SK-N-SH treated with all-trans-retinoic acid at 6 μM for 48 hours (cell line): ENCODE measurements at regions not wholly inside any gene's neighbourhood (a gene's known extent, or its start where the extent isn't known, plus 50 kb on each side); places are given as distances from the start of the nearest gene placed in this dataset.

Experiments
- ATAC-seq: fragments of 200-7000 bp; cut with Tn5 transposase; 3 replicates; pipeline ENCODE4 v1.9.1; 2020; ENCODE audit warnings: mild to moderate bottlenecking, moderate library complexity
- ARNTL ChIP-seq: fragments of 450-650 bp; formaldehyde crosslinking; IDR thresholded peaks from 2 replicates; pipeline ENCODE4 v1.5.0; 2020; ENCODE audit warnings: low read depth, mild to moderate bottlenecking, moderate library complexity, borderline replicate concordance
- BACH2 ChIP-seq: fragments of 250-450 bp; sonication (Bioruptor Pico); IDR thresholded peaks from 2 replicates; pipeline ENCODE4 v1.9.0; 2021; ENCODE audit warnings: mild to moderate bottlenecking, borderline replicate concordance
- CSDC2 ChIP-seq: fragments of 250-450 bp; sonication (Bioruptor Pico); IDR thresholded peaks from 2 replicates; pipeline ENCODE4 v1.5.0; 2020; ENCODE audit warnings: mild to moderate bottlenecking, moderate library complexity
- CSRNP3 ChIP-seq: fragments of 250-450 bp; sonication (Bioruptor Pico); IDR thresholded peaks from 2 replicates; pipeline ENCODE4 v1.5.1; 2021; ENCODE audit warnings: mild to moderate bottlenecking, moderate library complexity
- GLIS3 ChIP-seq: fragments of 250-450 bp; sonication (Bioruptor Pico); IDR thresholded peaks from 2 replicates; pipeline ENCODE4 v1.5.0; 2020; ENCODE audit warnings: mild to moderate bottlenecking, moderate library complexity
- ISL1 ChIP-seq: fragments of 250-450 bp; sonication (Bioruptor Pico); IDR thresholded peaks from 2 replicates; pipeline ENCODE4 v2.1.2; 2022; ENCODE audit warnings: mild to moderate bottlenecking, moderate library complexity
- OSR1 ChIP-seq: fragments of 250-450 bp; sonication (Bioruptor Pico); IDR thresholded peaks from 2 replicates; pipeline ENCODE4 v1.8.0; 2022; ENCODE audit warnings: moderate library complexity, mild to moderate bottlenecking, inconsistent platforms
- PATZ1 ChIP-seq: fragments of 250-450 bp; sonication (Bioruptor Pico); IDR thresholded peaks from 2 replicates; pipeline ENCODE4 v1.8.0; 2020; ENCODE audit warnings: mild to moderate bottlenecking, moderate library complexity, borderline replicate concordance
- POU6F1 ChIP-seq: fragments of 250-450 bp; sonication (Bioruptor Pico); IDR thresholded peaks from 2 replicates; pipeline ENCODE4 v1.8.0; 2021; ENCODE audit warnings: low read depth, mild to moderate bottlenecking, moderate library complexity, borderline replicate concordance
- PPARA ChIP-seq: fragments of 250-450 bp; sonication (Bioruptor Pico); IDR thresholded peaks from 2 replicates; pipeline ENCODE4 v1.5.0; 2020; ENCODE audit warnings: mild to moderate bottlenecking, borderline replicate concordance
- RARB ChIP-seq: fragments of 250-450 bp; sonication (Bioruptor Pico); IDR thresholded peaks from 2 replicates; pipeline ENCODE4 v1.8.0; 2021; ENCODE audit warnings: mild to moderate bottlenecking, moderate library complexity
- SNAI2 ChIP-seq: fragments of 250-450 bp; sonication (Bioruptor Pico); IDR thresholded peaks from 2 replicates; pipeline ENCODE4 v1.5.0; 2020; ENCODE audit warnings: mild to moderate bottlenecking, moderate library complexity
- TCF4 ChIP-seq: fragments of 250-450 bp; sonication (Bioruptor Pico); IDR thresholded peaks from 2 replicates; pipeline ENCODE4 v1.8.0; 2021; ENCODE audit warnings: mild to moderate bottlenecking, moderate library complexity, borderline replicate concordance
- TOX ChIP-seq: fragments of 250-450 bp; sonication (Bioruptor Pico); IDR thresholded peaks from 2 replicates; pipeline ENCODE4 v1.8.0; 2021; ENCODE audit warnings: mild to moderate bottlenecking, moderate library complexity, borderline replicate concordance
- ZC3H10 ChIP-seq: fragments of 250-450 bp; sonication (Bioruptor Pico); IDR thresholded peaks from 2 replicates; pipeline ENCODE4 v1.5.1; 2021; ENCODE audit warnings: mild to moderate bottlenecking, moderate library complexity
- ZFP3 ChIP-seq: fragments of 250-450 bp; sonication (Bioruptor Pico); IDR thresholded peaks from 2 replicates; pipeline ENCODE4 v1.5.0; 2020; ENCODE audit warnings: mild to moderate bottlenecking, moderate library complexity
- ZFP30 ChIP-seq: fragments of 450-650 bp; formaldehyde crosslinking; IDR thresholded peaks from 2 replicates; pipeline ENCODE4 v1.5.0; 2022; ENCODE audit warnings: mild to moderate bottlenecking, moderate library complexity
- ZNF70 ChIP-seq: fragments of 450-650 bp; formaldehyde crosslinking; IDR thresholded peaks from 2 replicates; pipeline ENCODE4 v1.5.0; 2020; ENCODE audit warnings: mild to moderate bottlenecking, moderate library complexity
- ZNF8 ChIP-seq: fragments of 450-650 bp; formaldehyde crosslinking; IDR thresholded peaks from 2 replicates; pipeline ENCODE4 v1.5.0; 2020; ENCODE audit warnings: mild to moderate bottlenecking, moderate library complexity
- TF ChIP-seq, protein P1 (sequence below): fragments of 250-450 bp; sonication (Bioruptor Pico); IDR thresholded peaks from 2 replicates; pipeline ENCODE4 v1.5.0; 2020; ENCODE audit warnings: mild to moderate bottlenecking, moderate library complexity
- TF ChIP-seq, protein P2 (sequence below): fragments of 250-450 bp; sonication (Bioruptor Pico); IDR thresholded peaks from 2 replicates; pipeline ENCODE4 v1.5.1; 2020; ENCODE audit warnings: low read depth, mild to moderate bottlenecking, moderate library complexity

DNA sequence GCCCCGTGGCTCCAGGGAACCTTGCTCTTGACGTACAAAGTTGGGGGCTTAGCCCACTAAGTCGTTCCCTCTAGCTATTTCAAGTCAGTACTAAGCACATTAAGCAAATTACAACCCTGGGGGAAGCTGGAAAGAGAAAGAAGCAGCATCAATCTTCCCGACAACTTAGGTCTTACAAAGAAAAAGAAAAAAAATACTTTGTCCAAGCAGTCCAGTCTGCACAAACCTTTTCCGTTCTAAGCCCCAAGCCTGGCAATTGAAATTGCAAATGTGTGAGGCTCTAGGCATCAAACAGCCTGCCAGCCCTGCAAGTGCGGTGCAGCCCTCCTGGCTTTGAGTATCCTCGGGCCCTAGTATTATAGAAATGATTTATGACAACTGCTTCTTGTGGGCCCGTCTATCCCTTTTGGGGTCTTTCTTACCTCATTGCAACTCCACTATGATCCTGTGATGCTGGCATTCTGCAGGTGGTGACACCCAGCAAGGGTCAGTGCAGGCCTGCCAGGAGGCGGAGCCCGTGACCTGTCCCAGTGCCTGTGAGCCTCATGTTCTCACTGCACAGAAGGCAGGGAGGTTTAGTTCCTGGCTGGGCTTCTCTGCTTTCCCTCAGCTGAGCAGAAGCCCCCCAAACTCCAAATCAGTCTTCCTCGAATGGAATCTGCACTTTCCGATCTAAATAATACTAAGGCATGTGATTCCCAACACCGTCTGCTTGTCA, 232.3 kb upstream of the IRX2 start:
- no peak for TF ChIP-seq PPARA
- no peak for TF ChIP-seq ISL1 (CRISPR knock-in tag)
- TF ChIP-seq ZNF8 (CRISPR knock-in tag), result no peak
- TF ChIP-seq GLIS3 (CRISPR knock-in tag), result no peak
- no peak for ATAC-seq

GRCh38 chr5:2981652-2982051, 230.2 kb upstream of the IRX2 start:
- TF ChIP-seq TCF4 (CRISPR knock-in tag) (no peak), ARNTL (no peak), RARB (CRISPR knock-in tag) (no peak), ISL1 (CRISPR knock-in tag) (no peak), ZC3H10 (no peak), ZFP3 (CRISPR knock-in tag) (no peak), ZNF70 (no peak), PATZ1 (CRISPR knock-in tag) (no peak), ZFP30 (CRISPR knock-in tag) (no peak), CSRNP3 (CRISPR knock-in tag) (no peak), POU6F1 (no peak), TOX (CRISPR knock-in tag) (no peak), OSR1 (CRISPR knock-in tag) (no peak), CSDC2 (CRISPR knock-in tag) (no peak), ZNF8 (CRISPR knock-in tag) (no peak), GLIS3 (CRISPR knock-in tag) (no peak), BACH2 (CRISPR knock-in tag) (no peak)
- TF ChIP-seq, protein P1, sequence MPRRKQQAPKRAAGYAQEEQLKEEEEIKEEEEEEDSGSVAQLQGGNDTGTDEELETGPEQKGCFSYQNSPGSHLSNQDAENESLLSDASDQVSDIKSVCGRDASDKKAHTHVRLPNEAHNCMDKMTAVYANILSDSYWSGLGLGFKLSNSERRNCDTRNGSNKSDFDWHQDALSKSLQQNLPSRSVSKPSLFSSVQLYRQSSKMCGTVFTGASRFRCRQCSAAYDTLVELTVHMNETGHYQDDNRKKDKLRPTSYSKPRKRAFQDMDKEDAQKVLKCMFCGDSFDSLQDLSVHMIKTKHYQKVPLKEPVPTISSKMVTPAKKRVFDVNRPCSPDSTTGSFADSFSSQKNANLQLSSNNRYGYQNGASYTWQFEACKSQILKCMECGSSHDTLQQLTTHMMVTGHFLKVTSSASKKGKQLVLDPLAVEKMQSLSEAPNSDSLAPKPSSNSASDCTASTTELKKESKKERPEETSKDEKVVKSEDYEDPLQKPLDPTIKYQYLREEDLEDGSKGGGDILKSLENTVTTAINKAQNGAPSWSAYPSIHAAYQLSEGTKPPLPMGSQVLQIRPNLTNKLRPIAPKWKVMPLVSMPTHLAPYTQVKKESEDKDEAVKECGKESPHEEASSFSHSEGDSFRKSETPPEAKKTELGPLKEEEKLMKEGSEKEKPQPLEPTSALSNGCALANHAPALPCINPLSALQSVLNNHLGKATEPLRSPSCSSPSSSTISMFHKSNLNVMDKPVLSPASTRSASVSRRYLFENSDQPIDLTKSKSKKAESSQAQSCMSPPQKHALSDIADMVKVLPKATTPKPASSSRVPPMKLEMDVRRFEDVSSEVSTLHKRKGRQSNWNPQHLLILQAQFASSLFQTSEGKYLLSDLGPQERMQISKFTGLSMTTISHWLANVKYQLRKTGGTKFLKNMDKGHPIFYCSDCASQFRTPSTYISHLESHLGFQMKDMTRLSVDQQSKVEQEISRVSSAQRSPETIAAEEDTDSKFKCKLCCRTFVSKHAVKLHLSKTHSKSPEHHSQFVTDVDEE, result no peak
- TF ChIP-seq, protein P2, sequence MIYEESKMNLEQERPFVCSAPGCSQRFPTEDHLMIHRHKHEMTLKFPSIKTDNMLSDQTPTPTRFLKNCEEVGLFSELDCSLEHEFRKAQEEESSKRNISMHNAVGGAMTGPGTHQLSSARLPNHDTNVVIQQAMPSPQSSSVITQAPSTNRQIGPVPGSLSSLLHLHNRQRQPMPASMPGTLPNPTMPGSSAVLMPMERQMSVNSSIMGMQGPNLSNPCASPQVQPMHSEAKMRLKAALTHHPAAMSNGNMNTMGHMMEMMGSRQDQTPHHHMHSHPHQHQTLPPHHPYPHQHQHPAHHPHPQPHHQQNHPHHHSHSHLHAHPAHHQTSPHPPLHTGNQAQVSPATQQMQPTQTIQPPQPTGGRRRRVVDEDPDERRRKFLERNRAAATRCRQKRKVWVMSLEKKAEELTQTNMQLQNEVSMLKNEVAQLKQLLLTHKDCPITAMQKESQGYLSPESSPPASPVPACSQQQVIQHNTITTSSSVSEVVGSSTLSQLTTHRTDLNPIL (CRISPR knock-in tag), result no peak
- ATAC-seq, result no peak

DNA sequence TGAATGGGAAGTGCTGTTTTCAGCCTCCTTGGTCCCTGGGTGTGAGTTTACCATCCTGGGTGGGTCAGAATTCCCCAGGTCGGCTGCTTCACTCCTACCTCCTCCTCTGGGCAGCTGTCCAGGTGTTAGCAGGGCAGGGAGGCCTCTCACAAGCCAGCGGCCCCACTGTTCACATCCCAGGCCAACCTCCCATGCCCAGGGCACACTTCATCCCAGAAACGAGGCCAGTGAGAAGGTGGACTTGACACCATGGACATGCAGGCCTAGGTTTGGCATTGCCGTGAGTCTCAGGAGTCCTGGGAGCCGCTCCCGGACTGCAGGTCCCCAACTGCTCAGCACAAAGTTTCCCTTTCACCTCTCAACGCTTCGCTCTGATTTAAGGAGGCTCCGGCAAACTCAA, 229.6 kb upstream of the IRX2 start:
- no peak for ATAC-seq
- TF ChIP-seq TOX (CRISPR knock-in tag) (no peak), RARB (CRISPR knock-in tag) (no peak), PPARA (no peak), CSDC2 (CRISPR knock-in tag) (no peak), SNAI2 (no peak), PATZ1 (CRISPR knock-in tag) (no peak), ZNF8 (CRISPR knock-in tag) (no peak), BACH2 (CRISPR knock-in tag) (no peak)
- TF ChIP-seq, protein P2 (CRISPR knock-in tag), result no peak
- TF ChIP-seq, protein P1, result no peak
